SK-N-SH (cell line): ENCODE measurements at regions not wholly inside any gene's neighbourhood (a gene's known extent, or its start where the extent isn't known, plus 50 kb on each side); places are given as distances from the start of the nearest gene placed in this dataset.

Experiments
- REST ChIP-seq: IDR thresholded peaks from 2 replicates; pipeline ENCODE4 v1.6.1; 2012; ENCODE audit warnings: mild to moderate bottlenecking, low read depth, low read length, moderate library complexity
- SMC3 ChIP-seq: IDR thresholded peaks from 2 replicates; pipeline ENCODE4 v1.6.1; 2012; ENCODE audit warnings: low read depth, low read length, improper control_type of control experiment

- TF ChIP-seq REST (no peak), SMC3 (no peak)
Measured at GRCh38 chr1:238652346-238652968, 733.9 kb upstream of the CHRM3 start.
